Astrocyte (in vitro differentiated cells and primary cell): ENCODE measurements at regions not wholly inside any gene's neighbourhood (a gene's known extent, or its start where the extent isn't known, plus 50 kb on each side); places are given as distances from the start of the nearest gene placed in this dataset.

ENCODE experiments used
- DNase-seq: peaks from one replicate; pipeline ENCODE4 v3.0.0-alpha.2; 2010; ENCODE audit warnings: low read depth
- FAIRE-seq: peaks from 2 replicates; lab custom pipeline; 2011; peaks lifted over from hg19 to GRCh38; lab: Jason Lieb, UNC
- H2AFZ ChIP-seq: 2 replicates; pipeline ENCODE4 v1.6.0; 2012; ENCODE audit warnings: low read depth, low read length, inconsistent platforms
- H3K27ac ChIP-seq: 2 replicates; pipeline ENCODE4 v1.5.1; 2011; ENCODE audit warnings: low read depth, low read length, inconsistent platforms
- H3K27me3 ChIP-seq: 2 replicates; pipeline ENCODE4 v1.6.0; 2011; ENCODE audit warnings: low read length, inconsistent platforms; ENCODE audit not compliant: insufficient read depth
- H3K36me3 ChIP-seq: 2 replicates; pipeline ENCODE4 v1.5.1; 2011; ENCODE audit warnings: low read length, inconsistent platforms; ENCODE audit not compliant: insufficient read depth
- H3K4me1 ChIP-seq: 2 replicates; pipeline ENCODE4 v1.5.1; 2011; ENCODE audit warnings: low read length, inconsistent platforms; ENCODE audit not compliant: insufficient read depth
- H3K4me2 ChIP-seq: 2 replicates; pipeline ENCODE4 v1.6.0; 2012; ENCODE audit warnings: low read length, inconsistent platforms
- H3K4me3 ChIP-seq: 2 replicates; pipeline ENCODE4 v1.5.1; 2011; ENCODE audit warnings: low read depth, mild to moderate bottlenecking, low read length, inconsistent platforms; ENCODE audit not compliant: insufficient read depth
- H3K79me2 ChIP-seq: 2 replicates; pipeline ENCODE4 v1.6.0; 2012; ENCODE audit warnings: mild to moderate bottlenecking, low read length, inconsistent platforms; ENCODE audit not compliant: insufficient read depth
- H3K9ac ChIP-seq: 2 replicates; pipeline ENCODE4 v1.6.0; 2012; ENCODE audit warnings: mild to moderate bottlenecking, low read length, inconsistent platforms
- H3K9me3 ChIP-seq: 2 replicates; pipeline ENCODE4 v1.5.1; 2012; ENCODE audit warnings: low read depth, mild to moderate bottlenecking, low read length, inconsistent platforms; ENCODE audit not compliant: insufficient read depth
- H4K20me1 ChIP-seq: 2 replicates; pipeline ENCODE4 v1.6.0; 2012; ENCODE audit warnings: low read length, inconsistent platforms; ENCODE audit not compliant: insufficient read depth
- H3K27ac Mint-ChIP-seq: one replicate; pipeline ENCODE4 v1.8.0; 2021; ENCODE audit warnings: mild to moderate bottlenecking, mixed read lengths; ENCODE audit not compliant: unreplicated experiment
- H3K27me3 Mint-ChIP-seq: one replicate; pipeline ENCODE4 v1.8.0; 2021; ENCODE audit warnings: low read depth, mixed read lengths; ENCODE audit not compliant: unreplicated experiment
- H3K36me3 Mint-ChIP-seq: one replicate; pipeline ENCODE4 v1.8.0; 2021; ENCODE audit warnings: low read depth, mixed read lengths; ENCODE audit not compliant: unreplicated experiment
- H3K4me1 Mint-ChIP-seq: one replicate; pipeline ENCODE4 v1.8.0; 2021; ENCODE audit warnings: low read depth, mixed read lengths; ENCODE audit not compliant: unreplicated experiment
- H3K4me3 Mint-ChIP-seq: one replicate; pipeline ENCODE4 v1.8.0; 2021; ENCODE audit warnings: mild to moderate bottlenecking, moderate library complexity, mixed read lengths; ENCODE audit not compliant: unreplicated experiment
- H3K9me3 Mint-ChIP-seq: one replicate; pipeline ENCODE4 v1.8.0; 2021; ENCODE audit warnings: mild to moderate bottlenecking, mixed read lengths; ENCODE audit not compliant: unreplicated experiment
- EZH2 ChIP-seq: IDR thresholded peaks from 2 replicates; pipeline ENCODE4 v1.6.1; 2012; ENCODE audit warnings: mild to moderate bottlenecking, low read length, inconsistent platforms; ENCODE audit not compliant: insufficient read depth
- TF ChIP-seq, protein P1 (sequence below): IDR thresholded peaks from 2 replicates; pipeline ENCODE4 v1.5.1; 2011; ENCODE audit warnings: low read depth, mild to moderate bottlenecking, inconsistent platforms, low read length, moderate library complexity; ENCODE audit not compliant: insufficient read depth

DNA sequence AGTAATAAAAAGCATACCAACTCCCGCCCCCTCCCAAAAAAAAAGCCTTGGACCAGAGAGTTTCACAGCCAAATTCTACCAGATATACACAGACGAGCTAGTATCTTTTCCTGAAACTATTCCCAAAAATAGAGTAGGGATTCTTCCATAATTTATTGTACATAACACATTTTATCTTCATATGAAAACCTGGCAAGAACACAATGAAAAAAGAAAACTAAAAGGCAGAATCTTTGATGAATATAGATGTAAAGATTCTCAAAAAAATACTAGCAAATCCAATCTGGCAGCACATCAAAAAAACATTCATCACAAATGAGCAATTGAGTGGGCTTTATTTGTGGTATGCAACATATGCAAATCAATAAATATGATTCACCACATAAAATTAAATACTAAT, 798.8 kb downstream of the CDH18 start:
- Histone ChIP-seq H4K20me1 (no peaks in the 10 kb centered on the region), H3K36me3 (no peaks in the 10 kb centered on the region), H3K4me3 (no peak overlapping the region), H3K4me2 (no peak overlapping the region), H3K79me2 (no peaks in the 10 kb centered on the region), H2AFZ (no peak overlapping the region), H3K9me3 (peaks cover 5% of the 10 kb centered on the region), H3K4me1 (no peaks in the 10 kb centered on the region), H3K9ac (no peak overlapping the region), H3K27me3 (no peaks in the 10 kb centered on the region), H3K27ac (no peak overlapping the region)
- no peak for TF ChIP-seq EZH2
- TF ChIP-seq, protein P1, sequence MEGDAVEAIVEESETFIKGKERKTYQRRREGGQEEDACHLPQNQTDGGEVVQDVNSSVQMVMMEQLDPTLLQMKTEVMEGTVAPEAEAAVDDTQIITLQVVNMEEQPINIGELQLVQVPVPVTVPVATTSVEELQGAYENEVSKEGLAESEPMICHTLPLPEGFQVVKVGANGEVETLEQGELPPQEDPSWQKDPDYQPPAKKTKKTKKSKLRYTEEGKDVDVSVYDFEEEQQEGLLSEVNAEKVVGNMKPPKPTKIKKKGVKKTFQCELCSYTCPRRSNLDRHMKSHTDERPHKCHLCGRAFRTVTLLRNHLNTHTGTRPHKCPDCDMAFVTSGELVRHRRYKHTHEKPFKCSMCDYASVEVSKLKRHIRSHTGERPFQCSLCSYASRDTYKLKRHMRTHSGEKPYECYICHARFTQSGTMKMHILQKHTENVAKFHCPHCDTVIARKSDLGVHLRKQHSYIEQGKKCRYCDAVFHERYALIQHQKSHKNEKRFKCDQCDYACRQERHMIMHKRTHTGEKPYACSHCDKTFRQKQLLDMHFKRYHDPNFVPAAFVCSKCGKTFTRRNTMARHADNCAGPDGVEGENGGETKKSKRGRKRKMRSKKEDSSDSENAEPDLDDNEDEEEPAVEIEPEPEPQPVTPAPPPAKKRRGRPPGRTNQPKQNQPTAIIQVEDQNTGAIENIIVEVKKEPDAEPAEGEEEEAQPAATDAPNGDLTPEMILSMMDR: no peak
- Mint-ChIP-seq H3K36me3 (no peaks in the 10 kb centered on the region), H3K4me1 (no peaks in the 10 kb centered on the region), H3K27ac (no peak overlapping the region), H3K9me3 (no peaks in the 10 kb centered on the region), H3K4me3 (no peak overlapping the region), H3K27me3 (peaks cover 2% of the 10 kb centered on the region)
- no peak for DNase-seq
- FAIRE-seq: no peak

GRCh38 chr5:19193631-19194030, 794.4 kb downstream of the CDH18 start:
- no peaks in the 10 kb centered on the region for H3K4me1 ChIP-seq
- H3K36me3 Mint-ChIP-seq: no peaks in the 10 kb centered on the region
- H2AFZ ChIP-seq: no peak overlapping the region
- H3K9me3 Mint-ChIP-seq: no peaks in the 10 kb centered on the region
- no peaks in the 10 kb centered on the region for H3K27me3 Mint-ChIP-seq
- H3K27ac ChIP-seq: no peak overlapping the region
- H3K36me3 ChIP-seq: no peaks in the 10 kb centered on the region
- no peaks in the 10 kb centered on the region for H4K20me1 ChIP-seq
- no peak overlapping the region for H3K27ac Mint-ChIP-seq
- H3K4me1 Mint-ChIP-seq: no peaks in the 10 kb centered on the region
- H3K4me3 Mint-ChIP-seq: no peak overlapping the region
- no peak overlapping the region for H3K4me3 ChIP-seq
- H3K9ac ChIP-seq: no peak overlapping the region
- H3K4me2 ChIP-seq: no peak overlapping the region
- DNase-seq: no peak
- H3K9me3 ChIP-seq: no peaks in the 10 kb centered on the region
- no peak for TF ChIP-seq EZH2
- TF ChIP-seq, protein P1: no peak
- H3K79me2 ChIP-seq: no peaks in the 10 kb centered on the region
- H3K27me3 ChIP-seq: no peaks in the 10 kb centered on the region
- FAIRE-seq: no peak

DNA sequence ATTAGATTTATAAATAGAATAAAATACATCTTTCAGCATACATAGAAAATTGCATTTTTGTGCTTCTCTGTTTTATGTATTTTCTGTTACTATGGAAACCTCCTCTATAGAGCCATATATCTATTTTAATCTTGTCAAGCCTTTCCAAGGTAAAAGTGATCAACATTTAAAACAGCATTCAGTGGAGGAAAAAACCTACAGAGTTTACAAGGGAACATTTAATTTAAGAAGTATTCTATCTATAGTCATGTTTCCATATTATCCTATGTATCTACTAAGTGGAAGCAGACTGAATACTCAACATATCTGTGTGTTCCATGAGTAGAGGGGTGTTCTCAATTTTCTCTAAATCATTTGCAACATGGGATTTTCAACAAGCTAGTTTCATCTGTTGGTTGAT, 791.4 kb downstream of the CDH18 start:
- no peaks in the 10 kb centered on the region for H3K9me3 ChIP-seq
- H3K4me3 Mint-ChIP-seq: no peak overlapping the region
- no peaks in the 10 kb centered on the region for H3K36me3 ChIP-seq
- no peak overlapping the region for H2AFZ ChIP-seq
- H3K4me2 ChIP-seq: no peak overlapping the region
- no peaks in the 10 kb centered on the region for H3K9me3 Mint-ChIP-seq
- H3K4me1 ChIP-seq: no peaks in the 10 kb centered on the region
- no peak for DNase-seq
- H3K27ac Mint-ChIP-seq: no peak overlapping the region
- no peaks in the 10 kb centered on the region for H3K36me3 Mint-ChIP-seq
- H3K4me3 ChIP-seq: no peak overlapping the region
- H3K27me3 Mint-ChIP-seq: no peaks in the 10 kb centered on the region
- no peaks in the 10 kb centered on the region for H3K27me3 ChIP-seq
- H3K4me1 Mint-ChIP-seq: no peaks in the 10 kb centered on the region
- TF ChIP-seq EZH2: no peak
- TF ChIP-seq, protein P1: no peak
- H4K20me1 ChIP-seq: no peaks in the 10 kb centered on the region
- H3K27ac ChIP-seq: no peak overlapping the region
- no peak overlapping the region for H3K9ac ChIP-seq
- H3K79me2 ChIP-seq: no peaks in the 10 kb centered on the region
- FAIRE-seq: no peak
